Central memory CD4-positive, alpha-beta T cell (primary cell): ENCODE measurements at regions not wholly inside any gene's neighbourhood (a gene's known extent, or its start where the extent isn't known, plus 50 kb on each side); places are given as distances from the start of the nearest gene placed in this dataset.
"Not testable (repeated sequence)": the region's sequence is repeated elsewhere in the genome, so short reads cannot be mapped to it uniquely, and the experiment has no call there.

Experiments
- DNase-seq: peaks from one replicate; pipeline ENCODE4 v3.0.0; 2022

- DNase-seq, result no peak
Observed at GRCh38 chr7:131774419-131775220, 218.2 kb upstream of the PODXL start.

- no peak for DNase-seq
Observed at GRCh38 chr7:131773413-131773812, 217.0 kb upstream of the PODXL start.

- DNase-seq, result no peak
Observed at GRCh38 chr7:131769241-131769640, 212.8 kb upstream of the PODXL start.

- no peak for DNase-seq
Observed at GRCh38 chr7:131767591-131767990, 211.2 kb upstream of the PODXL start.

GRCh38 chr7:131765575-131765974 lies 209.1 kb upstream of the PODXL start:
- no peak for DNase-seq

GRCh38 chr7:131764143-131764775 lies 207.8 kb upstream of the PODXL start:
- DNase-seq, result no peak

- no peak for DNase-seq
Observed at GRCh38 chr7:131762753-131763152, 206.3 kb upstream of the PODXL start.

GRCh38 chr7:131755801-131756200 lies 199.4 kb upstream of the PODXL start:
- DNase-seq, result not testable (repeated sequence)

- no peak for DNase-seq
Observed at GRCh38 chr7:131753620-131754222, 197.3 kb upstream of the PODXL start.

- no peak for DNase-seq
Observed at GRCh38 chr7:131747658-131748232, 191.3 kb upstream of the PODXL start.

GRCh38 chr7:131745390-131746248 lies 189.2 kb upstream of the PODXL start:
- DNase-seq, result no peak

- DNase-seq, result no peak
Observed at GRCh38 chr7:131741446-131741845, 185.0 kb upstream of the PODXL start.

GRCh38 chr7:131737746-131738465 lies 181.5 kb upstream of the PODXL start:
- DNase-seq, result no peak

GRCh38 chr7:131735101-131735500 lies 178.7 kb upstream of the PODXL start:
- no peak for DNase-seq

- no peak for DNase-seq
Observed at GRCh38 chr7:131733604-131734003, 177.2 kb upstream of the PODXL start.

- DNase-seq, result no peak
Observed at GRCh38 chr7:131727189-131727588, 170.8 kb upstream of the PODXL start.

GRCh38 chr7:131726686-131727085 lies 170.3 kb upstream of the PODXL start:
- DNase-seq, result no peak

GRCh38 chr7:131726031-131726430 lies 169.6 kb upstream of the PODXL start:
- DNase-seq, result no peak

GRCh38 chr7:131724776-131725345 lies 168.4 kb upstream of the PODXL start:
- DNase-seq, result no peak

- DNase-seq, result no peak
Observed at GRCh38 chr7:131723926-131724325, 167.5 kb upstream of the PODXL start.

GRCh38 chr7:131722371-131722770 lies 165.9 kb upstream of the PODXL start:
- no peak for DNase-seq

- DNase-seq, result no peak
Observed at GRCh38 chr7:131721660-131722059, 165.2 kb upstream of the PODXL start.
